Right ventricle myocardium inferior (tissue), 1 donor: ENCODE measurements at regions not wholly inside any gene's neighbourhood (a gene's known extent, or its start where the extent isn't known, plus 50 kb on each side); places are given as distances from the start of the nearest gene placed in this dataset.
"Not testable (repeated sequence)": the region's sequence is repeated elsewhere in the genome, so short reads cannot be mapped to it uniquely, and the experiment has no call there.

Source experiments
- ATAC-seq: fragments of 200-7000 bp; cut with Tn5 transposase; one replicate; pipeline ENCODE4 v1.9.1; 2020; ENCODE audit warnings: mild to moderate bottlenecking, moderate library complexity
- DNase-seq: peaks from one replicate; pipeline ENCODE4 v3.0.0; 2021; ENCODE audit errors: missing footprints
- intact Hi-C: fragments of 100-400 bp; cut with DNase I; formaldehyde crosslinking; loops from one replicate; pipeline ENCODE4 v1.11.0; 2022
- donor health status: DM: no; HTN: yes; CAD: no; lungs with severe emphysema.

- intact Hi-C loops = no loop called here
- ATAC-seq (peak; percentile 62), DNase-seq (no peak)
These were observed 94.1 kb downstream of the SNX5 start for GRCh38 chr20:17874271-17875105.

GRCh38 chr20:17873410-17874270, 95.0 kb downstream of the SNX5 start:
- intact Hi-C loops = no loop called here
- DNase-seq = peak; percentile 92
- peak; percentile 90 for ATAC-seq

- intact Hi-C loops = no loop called here
- ATAC-seq (no peak), DNase-seq (no peak)
These were observed 95.6 kb downstream of the SNX5 start for GRCh38 chr20:17872959-17873358.

- no peak for DNase-seq
- no peak for ATAC-seq
- intact Hi-C loops = no loop called here
These were observed 96.2 kb downstream of the SNX5 start for GRCh38 chr20:17872434-17872833.

DNA sequence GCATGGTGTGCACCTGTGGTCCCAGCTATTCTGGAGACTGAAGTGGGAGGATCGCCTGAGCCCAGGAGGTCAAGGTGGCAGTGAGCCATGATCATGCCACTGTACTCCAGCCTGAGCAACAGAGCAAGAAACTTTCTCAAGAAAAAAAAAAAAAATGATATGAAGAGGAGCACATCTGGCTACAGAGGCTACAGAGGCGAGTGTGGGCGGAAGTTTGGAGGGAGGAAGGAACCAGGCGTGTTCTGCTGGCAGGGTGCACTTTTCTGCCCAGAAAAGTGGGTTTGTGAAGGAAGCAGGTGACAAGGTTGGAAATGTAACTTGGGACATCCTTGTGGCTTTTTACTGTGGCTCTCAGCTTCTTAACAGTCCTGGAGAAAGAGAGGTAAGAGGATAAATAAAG, 96.7 kb downstream of the SNX5 start:
- intact Hi-C loops = no loop called here
- no peak for DNase-seq
- no peak for ATAC-seq

DNA sequence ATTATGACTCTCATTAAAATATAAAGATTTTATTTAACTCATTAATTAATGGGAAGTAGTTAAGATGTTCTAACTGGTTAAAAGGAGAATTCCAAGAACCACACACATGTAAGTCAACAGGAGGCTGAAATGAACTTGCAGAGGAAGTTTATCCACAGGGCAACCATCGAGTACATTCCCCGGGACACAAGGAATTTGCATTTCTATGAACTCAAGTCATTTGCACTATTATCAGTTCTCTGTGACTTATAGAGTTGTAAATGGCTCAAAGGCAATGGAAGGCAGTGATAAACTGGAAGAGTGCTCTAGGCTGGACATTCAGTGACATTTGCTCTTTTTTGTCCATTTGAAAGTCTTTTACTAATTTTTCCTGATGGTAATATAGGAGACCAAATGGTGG, 97.4 kb downstream of the SNX5 start:
- intact Hi-C loops = no loop called here
- no peak for DNase-seq
- ATAC-seq = no peak

GRCh38 chr20:17870086-17870740, 98.4 kb downstream of the SNX5 start:
- intact Hi-C loops = no loop called here
- ATAC-seq (no peak), DNase-seq (no peak)

GRCh38 chr20:17869295-17869994, 99.1 kb downstream of the SNX5 start:
- ATAC-seq = no peak
- intact Hi-C loops = no loop called here

DNA sequence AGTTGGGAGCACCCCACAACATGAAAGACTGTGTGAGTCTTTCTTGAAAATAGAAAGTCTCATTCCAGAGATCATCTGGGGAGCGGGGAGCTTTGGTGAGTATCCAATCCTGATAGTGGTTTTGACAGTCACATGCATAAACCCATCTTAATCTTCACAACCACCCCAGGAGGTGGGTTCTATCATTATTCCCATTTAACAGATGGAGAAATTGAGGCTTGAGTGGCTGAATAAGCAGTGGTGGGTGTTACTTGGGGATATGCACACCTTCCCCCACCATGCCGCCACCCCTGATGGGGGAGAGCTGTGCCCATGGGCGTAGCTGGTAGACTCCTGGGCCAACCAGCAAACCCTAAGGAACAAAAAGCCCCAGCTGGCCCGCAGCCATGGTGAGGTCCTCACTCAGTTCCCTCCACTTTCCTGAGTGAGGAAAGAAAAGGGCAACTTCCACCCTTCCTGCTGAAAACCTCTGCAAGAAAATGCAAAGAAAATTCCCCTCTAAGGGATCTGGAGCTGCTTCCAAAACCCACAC, 99.8 kb downstream of the SNX5 start:
- ATAC-seq (no peak), DNase-seq (no peak)
- intact Hi-C loops = no loop called here

More at GRCh38 chr20:17869295-17869994, 99.1 kb downstream of the SNX5 start:
- no peak for DNase-seq

GRCh38 chr20:17868151-17868550, 100.4 kb downstream of the SNX5 start:
- ATAC-seq = no peak
- DNase-seq = no peak
- intact Hi-C loops = no loop called here

- DNase-seq (no peak), ATAC-seq (peak; percentile 43)
- intact Hi-C loops = no loop called here
These were observed 101.3 kb downstream of the SNX5 start for GRCh38 chr20:17867131-17867925.

- ATAC-seq (no peak), DNase-seq (no peak)
- intact Hi-C loops = no loop called here
These were observed 102.2 kb downstream of the SNX5 start for GRCh38 chr20:17866234-17867001.

DNA sequence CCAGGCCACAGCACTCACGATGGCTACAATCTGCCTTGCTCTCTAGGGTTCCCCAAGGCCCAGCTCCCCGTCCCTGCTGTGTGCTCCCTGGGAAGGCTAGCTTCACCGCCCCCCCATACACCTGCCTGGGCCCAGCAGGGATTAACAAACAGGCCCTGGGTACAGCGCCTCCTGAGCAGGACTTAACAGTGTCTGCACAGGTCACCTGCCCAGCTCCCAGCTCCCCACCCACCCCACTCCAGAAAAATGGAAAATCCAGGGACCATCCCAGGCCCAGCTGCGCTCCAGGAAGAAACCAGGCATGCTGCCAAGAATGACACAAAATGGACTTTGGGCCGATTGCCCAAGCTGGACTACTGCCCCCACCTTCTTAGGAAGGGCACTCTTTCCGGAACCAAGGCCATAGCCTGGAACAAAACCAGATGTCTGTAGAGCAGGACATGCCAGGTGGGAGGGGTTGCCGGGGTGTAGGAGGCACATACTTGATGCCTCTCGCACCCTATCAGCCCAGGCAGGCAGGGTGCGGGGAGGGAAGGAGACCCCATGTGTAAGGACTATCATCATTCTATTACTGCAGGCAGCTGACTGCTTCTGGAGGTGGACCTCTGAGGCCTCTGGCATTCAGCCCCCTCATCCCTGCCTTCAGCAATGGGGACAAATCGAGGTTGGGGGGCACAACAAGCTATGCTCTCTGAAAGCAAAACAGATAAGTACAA, 104.9 kb downstream of the SNX5 start:
- intact Hi-C loops = no loop called here
- DNase-seq = no peak

DNA sequence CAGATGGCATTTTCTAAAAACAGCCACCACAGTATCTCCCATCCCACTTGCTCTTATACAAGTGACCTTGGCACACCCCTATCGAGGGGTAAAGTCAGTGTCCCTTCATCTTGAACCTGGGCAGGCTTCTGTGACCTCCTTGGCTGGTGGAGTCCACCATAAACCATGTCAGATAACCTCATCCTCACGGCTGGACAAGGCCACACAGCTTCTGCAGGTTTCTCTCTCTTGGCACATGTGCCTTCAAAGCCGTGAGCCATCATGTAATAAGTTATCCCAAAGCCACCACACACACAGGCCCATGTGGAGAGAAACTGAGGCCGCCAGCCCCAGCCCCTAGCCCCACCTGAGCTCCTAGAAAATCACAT, 105.4 kb downstream of the SNX5 start:
- intact Hi-C loops = no loop called here
- DNase-seq = no peak
- ATAC-seq = no peak

More for the DNA sequence above, 104.9 kb downstream of the SNX5 start:
- ATAC-seq = no peak

- ATAC-seq (no peak), DNase-seq (no peak)
- intact Hi-C loops = no loop called here
These were observed 106.4 kb downstream of the SNX5 start for GRCh38 chr20:17862171-17862570.

- ATAC-seq, DNase-seq, intact Hi-C loops: not testable (repeated sequence)
These were observed 107.0 kb downstream of the SNX5 start for GRCh38 chr20:17861620-17862019.
